Activated T-cell treated with anti-CD3 and anti-CD28 coated beads, Interleukin-2, amount 50 U/mL, for 4 hours (primary cell): ENCODE measurements at regions not wholly inside any gene's neighbourhood (a gene's known extent, or its start where the extent isn't known, plus 50 kb on each side); places are given as distances from the start of the nearest gene placed in this dataset.

Experiments used
- ATAC-seq, 2 donors: fragments of 200-7000 bp; cut with Tn5 transposase; one replicate each; pipeline ENCODE4 v1.10.0; 2021
- DNase-seq: peaks from one replicate; pipeline ENCODE4 v3.0.0-alpha.2; 2020
- H3K27me3 Mint-ChIP-seq: one replicate; pipeline ENCODE4 v1.8.0; 2021; ENCODE audit warnings: low read depth, mixed read lengths
- H3K36me3 Mint-ChIP-seq: one replicate; pipeline ENCODE4 v1.8.0; 2022; ENCODE audit warnings: mixed read lengths; ENCODE audit not compliant: insufficient read depth
- H3K4me1 Mint-ChIP-seq: one replicate; pipeline ENCODE4 v1.8.0; 2021; ENCODE audit warnings: low read depth, mixed read lengths
- H3K4me3 Mint-ChIP-seq: one replicate; pipeline ENCODE4 v1.8.0; 2021; ENCODE audit warnings: mild to moderate bottlenecking, moderate library complexity, mixed read lengths
- H3K9me3 Mint-ChIP-seq: one replicate; pipeline ENCODE4 v1.8.0; 2021; ENCODE audit warnings: mixed read lengths

DNA sequence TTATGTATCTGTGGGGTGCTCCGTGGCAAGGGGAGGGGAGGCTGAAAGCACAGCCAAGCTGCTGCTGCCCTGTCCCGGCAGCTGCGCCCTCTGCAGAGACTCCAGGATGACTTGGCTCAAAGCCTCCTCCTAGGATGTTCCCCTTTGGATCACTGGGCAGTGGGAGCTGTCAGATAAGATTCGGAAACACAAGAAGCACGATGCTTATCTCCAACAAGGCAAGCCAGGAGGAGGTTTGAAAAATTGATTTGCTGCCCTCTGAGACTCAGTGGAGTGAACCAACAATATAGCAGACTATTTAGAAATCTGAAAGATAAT is 776.4 kb downstream of the C6orf118 start:
- DNase-seq: no peak
- no peaks in the 10 kb centered on the region for H3K27me3 Mint-ChIP-seq
- peaks cover 6% of the 10 kb centered on the region for H3K9me3 Mint-ChIP-seq
- H3K4me1 Mint-ChIP-seq: no peaks in the 10 kb centered on the region
- ATAC-seq: no peak
- no peaks in the 10 kb centered on the region for H3K36me3 Mint-ChIP-seq
- no peak overlapping the region for H3K4me3 Mint-ChIP-seq

DNA sequence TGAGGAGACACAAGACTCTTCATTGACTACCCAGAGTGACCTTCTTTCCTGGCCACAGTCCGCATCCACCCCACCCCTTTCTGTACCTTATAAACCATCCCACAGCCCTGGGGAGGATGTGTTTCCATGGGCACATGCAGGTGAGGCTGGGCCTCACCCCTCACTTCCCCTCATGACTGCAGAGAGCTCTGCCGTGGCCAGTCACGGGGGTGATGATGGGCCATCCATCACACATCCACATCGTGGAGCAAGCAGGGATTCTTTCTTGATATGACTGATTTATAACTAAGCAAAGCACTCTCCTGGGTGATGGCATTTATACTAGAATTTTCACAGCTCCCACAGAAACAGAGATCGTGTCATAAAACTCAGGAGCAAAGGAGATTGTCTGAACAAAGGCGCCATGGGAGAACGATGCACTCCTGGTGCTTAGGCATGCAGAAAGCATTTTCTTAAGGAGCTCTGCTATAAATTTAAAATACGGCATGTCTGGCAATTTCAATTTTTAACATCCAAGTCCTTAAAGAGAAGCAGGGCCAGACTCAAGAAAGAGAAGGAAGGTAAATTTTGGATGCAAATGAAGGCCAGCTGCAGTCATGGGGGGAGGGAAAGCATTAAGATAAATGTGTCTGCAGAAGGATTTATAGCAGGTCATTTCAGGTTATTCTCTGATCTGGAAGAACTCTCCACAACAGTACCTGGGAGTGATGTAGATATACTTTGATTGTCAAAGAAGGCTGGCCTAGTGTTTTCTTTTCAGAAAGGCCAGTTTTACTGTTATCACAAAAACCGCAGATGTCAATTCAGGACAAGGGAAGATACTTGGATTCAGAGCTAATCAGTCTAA is 777.0 kb downstream of the C6orf118 start:
- Mint-ChIP-seq H3K4me3 (no peak overlapping the region), H3K9me3 (peaks cover 3% of the 10 kb centered on the region)
- no peak for ATAC-seq

DNA sequence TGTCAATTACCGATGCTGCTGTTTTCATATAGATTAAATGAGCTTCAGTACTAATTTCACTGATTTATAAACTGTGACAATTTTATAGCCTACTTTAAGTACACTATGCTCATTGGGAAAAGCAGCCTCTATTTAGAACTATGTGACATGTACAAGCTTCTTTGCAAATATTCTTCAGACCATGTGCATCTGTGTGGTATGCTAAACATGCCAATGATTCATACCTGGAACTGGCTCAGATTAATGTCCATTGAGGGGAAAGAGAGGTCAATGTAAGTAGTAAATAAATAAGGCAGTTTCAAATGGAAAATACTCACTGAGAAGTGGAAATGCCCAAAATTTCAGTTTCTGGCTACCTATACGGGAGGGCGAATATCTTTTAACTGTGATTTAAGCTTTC is 777.7 kb downstream of the C6orf118 start:
- Mint-ChIP-seq H3K4me3 (no peak overlapping the region), H3K9me3 (peaks cover 2% of the 10 kb centered on the region), H3K27me3 (no peaks in the 10 kb centered on the region), H3K36me3 (no peaks in the 10 kb centered on the region), H3K4me1 (no peaks in the 10 kb centered on the region)
- no peak for ATAC-seq
- no peak for DNase-seq

More for the DNA sequence above, 777.0 kb downstream of the C6orf118 start:
- no peaks in the 10 kb centered on the region for H3K27me3 Mint-ChIP-seq
- H3K36me3 Mint-ChIP-seq: no peaks in the 10 kb centered on the region
- DNase-seq: no peak
- H3K4me1 Mint-ChIP-seq: no peaks in the 10 kb centered on the region

DNA sequence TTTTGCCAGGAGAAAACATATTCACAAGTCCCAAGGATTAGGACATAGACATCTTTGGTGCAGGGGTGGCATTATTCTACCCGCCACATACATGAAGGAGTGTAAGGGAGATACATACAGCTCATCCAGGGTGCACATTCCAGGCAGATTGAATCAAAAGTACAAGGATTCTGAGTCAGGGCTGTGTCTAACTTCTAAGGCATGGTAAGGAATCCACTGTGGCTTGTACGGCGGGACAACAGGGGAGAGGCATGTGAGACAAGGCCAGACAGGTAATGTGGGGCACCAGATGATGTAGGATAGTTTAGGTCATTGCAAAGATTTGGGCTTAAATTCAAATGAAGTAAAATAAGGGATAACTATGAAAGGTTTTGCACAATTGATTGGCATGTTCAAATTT is 780.9 kb downstream of the C6orf118 start:
- H3K4me3 Mint-ChIP-seq: no peak overlapping the region
- H3K36me3 Mint-ChIP-seq: no peaks in the 10 kb centered on the region
- H3K9me3 Mint-ChIP-seq: peaks cover 11% of the 10 kb centered on the region
- H3K4me1 Mint-ChIP-seq: no peaks in the 10 kb centered on the region
- ATAC-seq: no peak
- H3K27me3 Mint-ChIP-seq: no peaks in the 10 kb centered on the region
- no peak for DNase-seq

DNA sequence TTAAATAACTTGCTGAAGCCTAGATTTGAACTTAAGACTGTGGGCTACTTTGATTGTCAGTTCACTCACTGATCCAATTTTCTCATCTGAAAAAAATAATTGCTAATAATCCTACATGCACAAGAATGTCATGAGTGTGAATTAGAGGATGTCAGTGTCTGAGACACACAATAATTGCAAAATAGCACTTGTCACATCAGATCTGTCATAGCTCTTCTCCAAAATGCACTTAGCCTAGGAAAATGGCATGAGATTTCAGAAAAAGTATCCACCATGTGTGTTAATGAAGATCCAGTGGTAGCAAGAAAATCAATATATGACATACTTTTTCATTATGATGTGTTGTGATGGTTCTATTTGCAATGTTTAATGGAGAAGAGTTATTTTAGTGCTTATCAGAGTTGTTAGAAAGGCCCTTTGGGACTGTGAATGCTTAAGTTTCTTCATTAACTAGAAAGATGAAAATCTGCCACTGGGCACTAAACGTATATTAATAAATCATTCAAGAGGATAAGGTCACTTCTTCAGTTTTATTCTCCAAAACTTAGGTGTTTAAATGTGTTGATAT is 786.2 kb downstream of the C6orf118 start:
- Mint-ChIP-seq H3K36me3 (no peaks in the 10 kb centered on the region), H3K4me3 (no peak overlapping the region), H3K27me3 (no peaks in the 10 kb centered on the region), H3K4me1 (no peaks in the 10 kb centered on the region), H3K9me3 (peaks cover 14% of the 10 kb centered on the region)
- ATAC-seq (no peak), DNase-seq (no peak)

DNA sequence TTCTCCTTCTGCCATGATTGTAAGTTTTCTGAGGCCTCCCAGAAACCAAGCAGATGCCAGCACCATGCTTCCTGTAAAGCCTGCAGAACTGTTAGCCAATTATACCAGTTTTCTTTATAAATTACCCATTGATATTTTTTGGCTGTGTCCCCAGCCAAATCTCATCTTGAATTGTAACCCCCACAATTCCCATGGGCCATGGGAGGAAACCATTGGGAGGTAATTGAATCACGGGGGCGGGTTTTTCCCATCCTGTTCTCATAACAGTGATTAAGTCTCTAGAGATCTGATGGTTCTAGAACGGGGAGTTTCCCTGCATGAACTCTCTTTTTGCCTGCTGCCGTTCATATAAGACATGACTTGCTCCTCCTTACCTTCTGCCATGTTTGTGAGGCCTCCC is 788.5 kb downstream of the C6orf118 start:
- no peaks in the 10 kb centered on the region for H3K27me3 Mint-ChIP-seq

DNA sequence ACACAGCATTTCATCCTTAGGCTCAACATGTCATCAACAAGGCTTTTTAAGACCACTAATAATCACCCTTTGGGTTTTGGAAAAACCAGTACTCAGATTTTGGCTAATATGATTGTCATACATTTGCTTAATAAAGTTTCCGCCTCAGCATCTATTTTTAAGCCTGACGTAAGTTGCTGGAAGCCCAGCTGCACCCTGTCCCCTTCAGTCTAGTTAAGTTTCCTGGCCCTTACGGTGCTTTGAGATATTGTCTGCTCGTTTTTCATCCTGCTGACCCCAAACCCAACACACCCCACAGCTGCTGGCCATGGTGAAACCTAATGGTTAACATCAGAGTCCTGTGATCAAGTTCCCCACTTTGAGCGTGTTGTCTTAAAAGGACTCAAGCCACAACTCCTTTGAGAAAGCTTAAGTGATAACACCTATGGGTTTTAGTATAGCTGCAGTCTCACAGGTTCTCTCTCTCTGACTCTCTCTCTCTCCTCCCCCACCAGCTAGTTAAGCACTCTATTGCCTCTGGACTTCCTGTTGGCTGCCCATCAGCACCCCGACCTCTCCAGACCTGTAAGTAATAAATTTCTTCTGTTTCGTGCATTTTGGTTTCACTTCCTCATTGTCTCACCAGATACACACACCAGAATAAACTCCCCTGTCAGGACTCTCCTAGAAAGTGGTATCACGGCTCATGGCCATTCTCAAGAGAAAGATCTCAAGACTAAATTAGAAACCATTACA is 802.0 kb downstream of the C6orf118 start:
- Mint-ChIP-seq H3K4me1 (no peaks in the 10 kb centered on the region), H3K36me3 (no peaks in the 10 kb centered on the region), H3K27me3 (no peaks in the 10 kb centered on the region), H3K9me3 (peaks cover 15% of the 10 kb centered on the region), H3K4me3 (no peak overlapping the region)
- no peak for DNase-seq
- ATAC-seq: no peak

More for the DNA sequence above, 788.5 kb downstream of the C6orf118 start:
- Mint-ChIP-seq H3K9me3 (peaks cover 10% of the 10 kb centered on the region), H3K4me1 (no peaks in the 10 kb centered on the region), H3K36me3 (no peaks in the 10 kb centered on the region), H3K4me3 (no peak overlapping the region)
- no peak for DNase-seq
- no peak for ATAC-seq

DNA sequence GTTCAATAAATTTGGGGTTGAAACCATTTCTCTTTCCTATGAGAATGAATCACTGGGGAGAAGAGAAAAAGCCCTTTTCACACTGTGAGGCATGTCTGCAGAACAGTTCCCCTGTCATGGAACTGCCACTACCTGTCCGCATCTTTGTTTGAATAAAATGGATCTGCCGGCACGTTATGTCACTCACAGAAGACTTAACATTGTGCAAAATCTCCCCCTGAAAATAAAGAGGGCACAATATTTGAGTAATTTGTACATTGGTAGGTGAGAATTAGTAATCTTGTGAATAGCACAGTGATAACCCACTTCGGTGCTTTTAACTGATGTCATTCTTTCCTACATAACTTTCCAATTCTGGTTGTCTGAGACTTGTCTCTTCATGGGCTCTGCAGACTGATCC is 804.0 kb downstream of the C6orf118 start:
- ATAC-seq: no peak
- Mint-ChIP-seq H3K4me3 (no peak overlapping the region), H3K9me3 (peaks cover 8% of the 10 kb centered on the region), H3K4me1 (no peaks in the 10 kb centered on the region), H3K36me3 (no peaks in the 10 kb centered on the region), H3K27me3 (no peaks in the 10 kb centered on the region)
- DNase-seq: no peak

DNA sequence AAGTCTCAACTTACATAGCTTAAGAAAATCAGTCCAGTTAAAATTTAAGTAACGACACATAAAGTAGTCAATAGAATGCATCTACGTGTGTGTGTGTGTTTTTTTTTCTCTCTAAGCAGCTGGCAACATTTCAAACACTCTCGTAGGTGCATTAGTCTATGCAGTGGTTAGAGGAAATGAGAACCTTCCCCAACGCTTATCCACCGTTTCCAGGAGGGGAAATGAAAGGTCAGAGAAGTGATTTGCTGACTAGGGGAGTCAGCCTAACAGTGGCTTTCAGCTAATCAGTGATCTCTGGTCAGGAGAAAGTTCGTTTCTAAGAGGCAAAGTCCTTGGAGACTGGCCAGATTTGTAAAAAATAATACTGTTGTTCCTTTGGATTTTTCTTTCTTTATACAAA is 806.6 kb downstream of the C6orf118 start:
- ATAC-seq: no peak
- H3K36me3 Mint-ChIP-seq: no peaks in the 10 kb centered on the region
- no peak for DNase-seq
- H3K4me1 Mint-ChIP-seq: no peaks in the 10 kb centered on the region
- H3K4me3 Mint-ChIP-seq: no peak overlapping the region
- peaks cover 5% of the 10 kb centered on the region for H3K9me3 Mint-ChIP-seq
- no peaks in the 10 kb centered on the region for H3K27me3 Mint-ChIP-seq

DNA sequence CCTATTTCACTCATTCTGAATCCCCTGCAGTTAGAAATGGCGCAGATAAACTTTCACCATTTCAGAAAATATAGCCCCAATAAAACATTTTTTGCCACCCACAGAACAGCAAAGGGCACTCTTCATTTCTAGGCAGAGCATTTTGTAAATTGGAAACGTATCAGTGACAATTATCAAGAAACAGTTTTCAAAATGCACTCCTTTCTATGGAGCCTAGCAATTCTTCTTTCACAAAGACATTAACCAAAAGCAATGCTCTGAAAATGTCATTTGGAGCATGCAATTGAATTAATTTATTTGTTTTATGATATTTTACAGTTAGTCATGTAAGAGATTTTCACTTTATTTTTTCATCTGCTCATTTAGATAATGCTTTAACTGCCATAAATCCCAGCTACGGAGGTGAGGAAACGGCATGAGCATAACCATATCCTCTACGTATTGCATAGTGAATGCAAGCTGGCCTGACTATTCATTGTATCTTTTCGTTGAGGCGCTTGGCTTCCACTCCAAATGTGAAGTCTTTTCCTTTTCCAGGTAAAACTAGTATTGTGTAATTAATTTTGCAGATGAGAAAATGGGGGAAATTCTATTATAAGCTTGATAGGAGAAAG is 813.4 kb downstream of the C6orf118 start:
- DNase-seq (no peak), ATAC-seq (no peak)
- H3K36me3 Mint-ChIP-seq: no peaks in the 10 kb centered on the region
- no peaks in the 10 kb centered on the region for H3K27me3 Mint-ChIP-seq
- no peaks in the 10 kb centered on the region for H3K4me1 Mint-ChIP-seq
- H3K9me3 Mint-ChIP-seq: peaks cover 4% of the 10 kb centered on the region
- H3K4me3 Mint-ChIP-seq: no peak overlapping the region

DNA sequence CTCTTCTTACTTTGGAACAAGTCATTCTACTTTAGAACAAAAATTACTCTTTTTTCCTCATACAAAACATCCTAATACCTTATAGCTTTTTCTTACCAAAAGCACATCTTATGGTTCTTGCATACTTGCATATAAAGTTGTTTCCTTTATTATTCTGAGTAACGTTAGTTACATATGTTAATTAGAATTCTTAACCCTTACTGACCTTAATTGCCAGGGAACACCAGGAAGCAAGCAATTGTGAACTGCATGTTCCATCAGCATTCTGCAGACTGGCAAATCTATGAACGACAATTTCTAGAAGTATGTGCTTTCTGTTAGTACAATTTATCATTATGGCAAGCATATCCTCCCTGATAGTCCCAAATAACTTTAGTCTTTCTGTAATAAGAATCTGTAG is 831.0 kb downstream of the C6orf118 start:
- Mint-ChIP-seq H3K4me1 (no peaks in the 10 kb centered on the region), H3K4me3 (no peak overlapping the region), H3K9me3 (peaks cover 12% of the 10 kb centered on the region), H3K27me3 (no peaks in the 10 kb centered on the region), H3K36me3 (no peaks in the 10 kb centered on the region)
- ATAC-seq (no peak), DNase-seq (no peak)

DNA sequence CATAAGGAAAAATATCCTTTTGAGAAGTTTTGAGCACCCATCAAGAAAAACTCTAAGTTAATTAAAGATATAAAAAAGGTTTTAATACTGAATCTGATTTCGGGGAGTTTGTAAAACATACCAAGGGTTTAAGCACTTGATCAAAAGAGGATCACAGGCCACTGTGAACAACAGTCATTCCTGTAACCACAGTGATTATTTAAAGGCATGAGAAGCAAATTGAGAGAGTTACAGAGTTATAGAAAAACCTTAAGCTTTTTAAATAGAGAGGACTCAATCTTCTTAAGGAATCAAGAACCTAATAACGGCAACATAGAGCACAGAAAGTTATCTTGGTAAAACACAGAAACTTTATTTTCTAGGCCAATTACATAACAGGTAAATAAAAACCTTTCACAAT is 831.6 kb downstream of the C6orf118 start:
- DNase-seq (no peak), ATAC-seq (no peak)
- Mint-ChIP-seq H3K4me3 (no peak overlapping the region), H3K9me3 (peaks cover 12% of the 10 kb centered on the region), H3K36me3 (no peaks in the 10 kb centered on the region), H3K27me3 (no peaks in the 10 kb centered on the region), H3K4me1 (no peaks in the 10 kb centered on the region)

DNA sequence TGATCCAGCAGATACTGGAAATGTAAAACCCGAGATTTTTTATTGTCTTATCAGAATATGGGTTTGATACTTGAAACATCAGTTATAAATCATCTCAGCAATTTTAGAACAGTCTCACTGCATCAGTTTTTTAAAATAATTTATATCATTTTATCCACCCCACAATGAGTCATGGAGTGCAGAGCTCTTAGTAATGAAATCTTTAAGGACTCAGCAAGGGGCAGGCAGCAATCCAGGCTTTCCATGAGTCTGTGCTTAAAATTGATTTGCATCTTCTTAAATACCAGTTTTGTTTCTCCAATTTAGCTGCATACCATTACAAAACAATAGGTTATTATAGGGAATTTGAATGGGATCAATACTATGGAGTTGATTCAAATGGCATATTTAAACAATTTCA is 832.3 kb downstream of the C6orf118 start:
- DNase-seq: no peak
- no peaks in the 10 kb centered on the region for H3K4me1 Mint-ChIP-seq
- H3K4me3 Mint-ChIP-seq: no peak overlapping the region
- no peaks in the 10 kb centered on the region for H3K36me3 Mint-ChIP-seq
- no peaks in the 10 kb centered on the region for H3K27me3 Mint-ChIP-seq
- ATAC-seq: no peak
- H3K9me3 Mint-ChIP-seq: peaks cover 5% of the 10 kb centered on the region

DNA sequence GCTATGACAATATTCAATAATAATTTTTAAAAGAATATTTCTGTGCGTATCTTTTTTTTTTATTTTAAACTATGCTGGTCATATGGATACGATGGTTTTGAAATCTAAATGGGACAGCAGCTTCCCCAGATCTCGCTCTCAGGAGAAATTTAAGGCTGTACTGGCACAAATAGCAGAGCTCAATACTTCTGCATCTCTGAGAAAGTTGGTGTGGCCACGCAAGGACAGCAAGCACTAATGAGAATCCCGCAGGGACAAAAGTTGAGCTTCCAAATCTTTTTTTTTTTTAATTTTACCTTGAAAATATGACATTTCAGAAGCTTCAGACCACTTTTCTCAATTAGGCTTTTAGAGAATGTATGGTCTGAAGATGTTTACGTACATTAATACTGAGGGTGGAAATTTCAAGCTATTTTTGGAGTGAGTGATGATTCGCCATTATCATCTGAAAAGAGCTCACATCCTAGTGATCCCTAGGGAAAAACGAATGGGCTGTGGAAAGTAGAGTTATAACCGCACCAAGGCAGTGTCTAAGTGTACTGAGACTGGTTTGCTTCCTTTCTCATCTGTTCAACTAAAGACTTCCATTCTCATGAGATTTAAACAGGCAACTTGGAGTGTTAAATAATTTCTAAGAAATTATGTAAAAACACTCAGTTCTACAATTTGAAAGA is 840.0 kb downstream of the C6orf118 start:
- no peaks in the 10 kb centered on the region for H3K9me3 Mint-ChIP-seq
- H3K27me3 Mint-ChIP-seq: no peaks in the 10 kb centered on the region
- no peaks in the 10 kb centered on the region for H3K4me1 Mint-ChIP-seq
- DNase-seq (no peak), ATAC-seq (no peak)
- no peaks in the 10 kb centered on the region for H3K36me3 Mint-ChIP-seq
- no peak overlapping the region for H3K4me3 Mint-ChIP-seq
